GM12878 (cell line): ENCODE measurements at regions not wholly inside any gene's neighbourhood (a gene's known extent, or its start where the extent isn't known, plus 50 kb on each side); places are given as distances from the start of the nearest gene placed in this dataset.

ENCODE experiments used
- ATAC-seq: fragments of 200-7000 bp; cut with Tn5 transposase; 3 replicates; pipeline ENCODE4 v1.9.1; 2020; ENCODE audit warnings: mild to moderate bottlenecking, moderate library complexity
- BruUV-seq: library from RNA; stranded (reverse); fragments of 400-500 nt; replicated peaks from 2 replicates; lab custom pipeline; 2021; lab: Mats Ljungman, UMichigan
- CTCF ChIA-PET: fragments of 300-600 bp; sonication (Branson Sonifier 250); formaldehyde crosslinking; extraction: SDS; loops from one replicate; lab custom pipeline; 2021; ENCODE audit warnings: inconsistent platforms; lab: Yijun Ruan, JAX
- POLR2A ChIA-PET: fragments of 350-600 bp; formaldehyde crosslinking; extraction: SDS; loops from one replicate; lab custom pipeline; 2021; ENCODE audit warnings: inconsistent platforms; lab: Charles Lee
- RAD21 ChIA-PET: fragments of 300-600 bp; sonication (Branson Sonifier 250); formaldehyde crosslinking; loops from one replicate; lab custom pipeline; 2023; ENCODE audit warnings: antibody characterized with exemption; ENCODE audit not compliant: unreplicated experiment; lab: Charles Lee
- SMC1A ChIA-PET: fragments of 300-600 bp; sonication (Branson Sonifier 250); formaldehyde crosslinking; loops from one replicate; lab custom pipeline; 2023; ENCODE audit not compliant: unreplicated experiment, uncharacterized antibody; lab: Charles Lee
- DNase-seq: peaks from one replicate; pipeline ENCODE4 v3.0.0-alpha.2; 2011; ENCODE audit warnings: low read depth, low spot score
- FAIRE-seq: peaks from 3 replicates; lab custom pipeline; 2011; peaks lifted over from hg19 to GRCh38; lab: Jason Lieb, UNC
- H2AFZ ChIP-seq: 2 replicates; pipeline ENCODE4 v1.6.0; 2011; ENCODE audit warnings: low read depth, low read length, control low read depth; ENCODE audit not compliant: control insufficient read depth
- H3K27ac ChIP-seq: 2 replicates; pipeline ENCODE4 v1.5.1; 2011; ENCODE audit warnings: control low read depth; ENCODE audit not compliant: control insufficient read depth, insufficient read depth
- H3K27me3 ChIP-seq, 2 experiments: replicated peaks in 1 of 2; 2 replicates each; pipeline versions ENCODE4 v1.6.0 to v1.6.1; 2011; ENCODE audit warnings: low read length in 1 of 2; ENCODE audit not compliant: control insufficient read depth in 2 of 2, insufficient read depth in 2 of 2
- H3K36me3 ChIP-seq, 2 experiments: 2 replicates each; pipeline ENCODE4 v1.5.1; 2011; ENCODE audit warnings: low read length in 1 of 2; ENCODE audit not compliant: control insufficient read depth in 2 of 2, insufficient read depth in 2 of 2
- H3K4me1 ChIP-seq: 2 replicates; pipeline ENCODE4 v1.6.1; 2011; ENCODE audit warnings: mild to moderate bottlenecking, low read length, moderate library complexity, mixed read lengths; ENCODE audit not compliant: control insufficient read depth, insufficient read depth
- H3K4me2 ChIP-seq: 2 replicates; pipeline ENCODE4 v1.6.0; 2011; ENCODE audit warnings: control low read depth; ENCODE audit not compliant: control insufficient read depth, insufficient read depth
- H3K4me3 ChIP-seq: fragments of 200-600 bp; sonication (generic); 2 replicates; pipeline ENCODE4 v1.5.1; 2016
- H3K79me2 ChIP-seq: 2 replicates; pipeline ENCODE4 v1.6.0; 2011; ENCODE audit warnings: low read length; ENCODE audit not compliant: control insufficient read depth, insufficient read depth
- H3K9ac ChIP-seq: 2 replicates; pipeline ENCODE4 v1.8.0; 2011; ENCODE audit warnings: low read length, control low read depth, mixed read lengths; ENCODE audit not compliant: control insufficient read depth, insufficient read depth
- H3K9me3 ChIP-seq: replicated peaks from 3 replicates; pipeline ENCODE4 v1.5.1; 2011; ENCODE audit warnings: mild to moderate bottlenecking, low read length; ENCODE audit not compliant: control insufficient read depth, insufficient read depth
- H4K20me1 ChIP-seq: 2 replicates; pipeline ENCODE4 v1.6.0; 2011; ENCODE audit not compliant: control insufficient read depth, insufficient read depth
- ATF2 ChIP-seq: IDR thresholded peaks from 2 replicates; pipeline ENCODE4 v1.6.1; 2012; ENCODE audit warnings: low read length, inconsistent platforms
- BRCA1 ChIP-seq: IDR thresholded peaks from 2 replicates; pipeline ENCODE4 v1.6.1; 2011; ENCODE audit warnings: low read depth, low read length, improper control_type of control experiment
- CHD2 ChIP-seq: IDR thresholded peaks from 2 replicates; pipeline ENCODE4 v1.6.1; 2011; ENCODE audit warnings: low read depth, low read length, improper control_type of control experiment, borderline replicate concordance
- CREB1 ChIP-seq: IDR thresholded peaks from 2 replicates; pipeline ENCODE4 v1.6.1; 2012; ENCODE audit warnings: low read depth, mild to moderate bottlenecking, inconsistent platforms
- NFXL1 ChIP-seq: fragments of 450-650 bp; IDR thresholded peaks from 2 replicates; pipeline ENCODE4 v1.6.1; 2017; ENCODE audit warnings: antibody characterized with exemption, mild to moderate bottlenecking, borderline replicate concordance
- NR2F1 ChIP-seq: fragments of 450-650 bp; conservative IDR thresholded peaks from 2 replicates; pipeline ENCODE4 v1.6.1; 2017; ENCODE audit warnings: mild to moderate bottlenecking
- POLR2AphosphoS2 ChIP-seq: IDR thresholded peaks from 2 replicates; pipeline ENCODE4 v1.6.1; 2011; ENCODE audit warnings: low read depth, mild to moderate bottlenecking, low read length, improper control_type of control experiment, moderate library complexity
- SIX5 ChIP-seq: IDR thresholded peaks from 2 replicates; pipeline ENCODE4 v1.6.1; 2011; ENCODE audit warnings: mild to moderate bottlenecking, low read depth, low read length, moderate library complexity; ENCODE audit not compliant: severe bottlenecking
- STAT1 ChIP-seq: fragments of 450-650 bp; conservative IDR thresholded peaks from 2 replicates; pipeline ENCODE4 v1.6.1; 2014; ENCODE audit warnings: antibody characterized with exemption, mild to moderate bottlenecking
- TARDBP ChIP-seq: IDR thresholded peaks from 2 replicates; pipeline ENCODE4 v1.6.1; 2016; ENCODE audit warnings: borderline replicate concordance
- USF2 ChIP-seq: IDR thresholded peaks from 2 replicates; pipeline ENCODE4 v1.6.1; 2011; ENCODE audit warnings: low read depth, low read length, improper control_type of control experiment, borderline replicate concordance
- YY1 ChIP-seq: IDR thresholded peaks from 2 replicates; pipeline ENCODE4 v1.6.1; 2011; ENCODE audit warnings: low read depth, mild to moderate bottlenecking, low read length
- ZNF217 ChIP-seq: fragments of 450-650 bp; IDR thresholded peaks from 2 replicates; pipeline ENCODE4 v1.6.1; 2017; ENCODE audit warnings: antibody characterized with exemption, mild to moderate bottlenecking
- WGBS: methylation state at CpG from one replicate; pipeline ENCODE4 v1.1.6; 2016; ENCODE audit warnings: low lambda C conversion rate; ENCODE audit not compliant: insufficient replicate concordance, insufficient coverage; ENCODE audit errors: missing lambda C conversion rate; 5-methylcytosine and 5-hydroxymethylcytosine counted together
- in situ Hi-C: fragments of 300-500 bp; cut with MboI; formaldehyde crosslinking; loops from 9 replicates; pipeline ENCODE4 v1.14.3; 2018; ENCODE audit warnings: mixed read lengths
- intact Hi-C: fragments of 100-400 bp; cut with micrococcal nuclease; formaldehyde crosslinking; loops from one replicate; pipeline ENCODE4 v1.14.2; 2022; ENCODE audit not compliant: unreplicated experiment

- RAD21 ChIA-PET: no interaction called here
These were observed 55.4 kb upstream of the ESX1 start for GRCh38 chrX:104310090-104310489.

More at GRCh38 chrX:104310090-104310489, 55.4 kb upstream of the ESX1 start:
- WGBS: 54% methylated on average over 12 of the region's 12 CpGs
- H3K9me3 ChIP-seq: no peaks in the 10 kb centered on the region
- BruUV-seq: no TSS peak
- no peak overlapping the region for H3K4me2 ChIP-seq
- ATAC-seq: no peak
- H3K36me3 ChIP-seq: no peaks in the 10 kb centered on the region
- in situ Hi-C loops: no loop called here
- no peak for TF ChIP-seq ZNF217
- TF ChIP-seq NFXL1: no peak
- no peak for TF ChIP-seq SIX5
- no peak for TF ChIP-seq POLR2AphosphoS2
- TF ChIP-seq TARDBP: no peak
- TF ChIP-seq NR2F1: no peak
- TF ChIP-seq ATF2: no peak
- TF ChIP-seq STAT1: no peak
- TF ChIP-seq USF2: no peak
- no peak for TF ChIP-seq CREB1
- no peak for TF ChIP-seq BRCA1
- no peak for TF ChIP-seq YY1
- no peak for TF ChIP-seq CHD2
- TF ChIP-seq, all 136 proteins: peak for 0
- Histone ChIP-seq H3K9ac (no peak overlapping the region), H3K27me3 (no peaks in the 10 kb centered on the region), H3K79me2 (no peaks in the 10 kb centered on the region), H4K20me1 (no peaks in the 10 kb centered on the region), H2AFZ (no peak overlapping the region), H3K27ac (no peak overlapping the region), H3K4me3 (no peak overlapping the region), H3K4me1 (no peaks in the 10 kb centered on the region)
- DNase-seq (no peak), FAIRE-seq (no peak)
- intact Hi-C loops: no loop called here
- ChIA-PET SMC1A (interaction anchor here (0.6 to 1.7 kb wide), 2 partner anchors 149 to 1152 kb away, joined by 3 read pairs; no protein-coding TSS in a partner anchor), CTCF (no interaction called here), POLR2A (no interaction called here)
